Epithelial cell of proximal tubule (primary cell): ENCODE measurements at regions not wholly inside any gene's neighbourhood (a gene's known extent, or its start where the extent isn't known, plus 50 kb on each side); places are given as distances from the start of the nearest gene placed in this dataset.

Experiments
- DNase-seq: peaks from one replicate; pipeline ENCODE4 v3.0.0-alpha.2; 2011; ENCODE audit warnings: low read depth
- H3K4me3 ChIP-seq: 2 replicates; pipeline ENCODE4 v1.5.1; 2011; ENCODE audit warnings: low read depth, mild to moderate bottlenecking, low read length
- CTCF ChIP-seq: conservative IDR thresholded peaks from 2 replicates; pipeline ENCODE4 v1.5.1; 2012; ENCODE audit warnings: low read depth, mild to moderate bottlenecking, low read length

- no peak for TF ChIP-seq CTCF
- no peak for DNase-seq
- no peak overlapping the region for H3K4me3 ChIP-seq
Observed at GRCh38 chr6:67219346-67219745, 1415.7 kb upstream of the ADGRB3 start.

GRCh38 chr6:67212584-67212983, 1422.5 kb upstream of the ADGRB3 start:
- no peak for TF ChIP-seq CTCF
- H3K4me3 ChIP-seq: no peak overlapping the region
- DNase-seq: no peak

GRCh38 chr6:67210450-67210849, 1424.6 kb upstream of the ADGRB3 start:
- no peak for DNase-seq
- no peak overlapping the region for H3K4me3 ChIP-seq
- no peak for TF ChIP-seq CTCF

GRCh38 chr6:67201563-67201962, 1433.5 kb upstream of the ADGRB3 start:
- DNase-seq: no peak
- H3K4me3 ChIP-seq: no peak overlapping the region
- no peak for TF ChIP-seq CTCF

GRCh38 chr6:67200626-67201403, 1434.3 kb upstream of the ADGRB3 start:
- H3K4me3 ChIP-seq: no peak overlapping the region
- DNase-seq: no peak
- TF ChIP-seq CTCF: no peak

GRCh38 chr6:67199425-67199824, 1435.7 kb upstream of the ADGRB3 start:
- H3K4me3 ChIP-seq: no peak overlapping the region
- no peak for TF ChIP-seq CTCF
- DNase-seq: no peak

DNA sequence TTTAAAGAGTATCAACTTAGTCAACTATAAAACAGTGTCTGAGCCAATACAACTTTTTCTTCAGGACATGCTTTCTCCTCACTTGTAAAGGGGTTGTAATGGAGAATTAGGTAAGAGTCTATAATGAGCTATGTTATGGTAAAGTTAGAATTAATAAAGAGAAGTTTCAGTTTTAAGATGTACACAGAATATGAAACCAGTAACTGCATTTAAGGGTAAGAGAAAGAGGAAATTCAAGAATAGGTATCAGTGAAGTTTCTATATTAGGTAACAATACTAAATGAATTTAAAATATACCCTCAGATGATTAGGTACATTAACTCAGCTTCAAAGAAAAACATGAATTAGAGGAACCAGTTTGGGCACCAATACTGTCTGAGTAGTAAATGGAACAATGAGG, 1444.3 kb upstream of the ADGRB3 start:
- no peak for DNase-seq
- H3K4me3 ChIP-seq: no peak overlapping the region
- TF ChIP-seq CTCF: no peak
